ENCODE measurements at regions not wholly inside any gene's neighbourhood (a gene's known extent, or its start where the extent isn't known, plus 50 kb on each side); places are given as distances from the start of the nearest gene placed in this dataset.

- DNase-seq = no peak
Observed at GRCh38 chr2:122445003-122445402, 689.6 kb downstream of the TSN start.

- no peak for DNase-seq
Observed at GRCh38 chr2:122446761-122447160, 691.3 kb downstream of the TSN start.

GRCh38 chr2:122447237-122447636 is 691.8 kb downstream of the TSN start:
- DNase-seq = no peak

- DNase-seq = peak; percentile 10
Observed at GRCh38 chr2:122451040-122451439, 695.6 kb downstream of the TSN start.

GRCh38 chr2:122451697-122452096 is 696.2 kb downstream of the TSN start:
- DNase-seq = no peak

GRCh38 chr2:122469147-122469546 is 713.7 kb downstream of the TSN start:
- DNase-seq = no peak

- DNase-seq = no peak
Observed at GRCh38 chr2:122471753-122472152, 716.3 kb downstream of the TSN start.

- DNase-seq = no peak
Observed at GRCh38 chr2:122478117-122478516, 722.7 kb downstream of the TSN start.

GRCh38 chr2:122478771-122479170 is 723.3 kb downstream of the TSN start:
- DNase-seq = no peak

- DNase-seq = no peak
Observed at GRCh38 chr2:122480501-122481243, 725.2 kb downstream of the TSN start.

GRCh38 chr2:122481244-122481622 is 725.8 kb downstream of the TSN start:
- no peak for DNase-seq

GRCh38 chr2:122481717-122482116 is 726.3 kb downstream of the TSN start:
- no peak for DNase-seq

- DNase-seq = no peak
Observed at GRCh38 chr2:122486086-122486485, 730.6 kb downstream of the TSN start.

GRCh38 chr2:122486705-122487415 is 731.4 kb downstream of the TSN start:
- DNase-seq = no peak

GRCh38 chr2:122491011-122491410 is 735.6 kb downstream of the TSN start:
- no peak for DNase-seq

- DNase-seq = no peak
Observed at GRCh38 chr2:122500316-122501105, 745.1 kb downstream of the TSN start.

- no peak for DNase-seq
Observed at GRCh38 chr2:122506620-122507019, 751.2 kb downstream of the TSN start.

- no peak for DNase-seq
Observed at GRCh38 chr2:122507261-122507660, 751.8 kb downstream of the TSN start.

- no peak for DNase-seq
Observed at GRCh38 chr2:122512091-122512490, 756.6 kb downstream of the TSN start.

GRCh38 chr2:122514451-122514996 is 759.1 kb downstream of the TSN start:
- DNase-seq = no peak

- no peak for DNase-seq
Observed at GRCh38 chr2:122515731-122516290, 760.4 kb downstream of the TSN start.

- DNase-seq = no peak
Observed at GRCh38 chr2:122516775-122517174, 761.3 kb downstream of the TSN start.

- no peak for DNase-seq
Observed at GRCh38 chr2:122519366-122519765, 763.9 kb downstream of the TSN start.
